ENCODE measurements at regions not wholly inside any gene's neighbourhood (a gene's known extent, or its start where the extent isn't known, plus 50 kb on each side); places are given as distances from the start of the nearest gene placed in this dataset.

GRCh38 chr12:53857666-53858065 lies 81.0 kb upstream of the HOXC13 start:
- TF ChIP-seq, protein P1, sequence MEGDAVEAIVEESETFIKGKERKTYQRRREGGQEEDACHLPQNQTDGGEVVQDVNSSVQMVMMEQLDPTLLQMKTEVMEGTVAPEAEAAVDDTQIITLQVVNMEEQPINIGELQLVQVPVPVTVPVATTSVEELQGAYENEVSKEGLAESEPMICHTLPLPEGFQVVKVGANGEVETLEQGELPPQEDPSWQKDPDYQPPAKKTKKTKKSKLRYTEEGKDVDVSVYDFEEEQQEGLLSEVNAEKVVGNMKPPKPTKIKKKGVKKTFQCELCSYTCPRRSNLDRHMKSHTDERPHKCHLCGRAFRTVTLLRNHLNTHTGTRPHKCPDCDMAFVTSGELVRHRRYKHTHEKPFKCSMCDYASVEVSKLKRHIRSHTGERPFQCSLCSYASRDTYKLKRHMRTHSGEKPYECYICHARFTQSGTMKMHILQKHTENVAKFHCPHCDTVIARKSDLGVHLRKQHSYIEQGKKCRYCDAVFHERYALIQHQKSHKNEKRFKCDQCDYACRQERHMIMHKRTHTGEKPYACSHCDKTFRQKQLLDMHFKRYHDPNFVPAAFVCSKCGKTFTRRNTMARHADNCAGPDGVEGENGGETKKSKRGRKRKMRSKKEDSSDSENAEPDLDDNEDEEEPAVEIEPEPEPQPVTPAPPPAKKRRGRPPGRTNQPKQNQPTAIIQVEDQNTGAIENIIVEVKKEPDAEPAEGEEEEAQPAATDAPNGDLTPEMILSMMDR (conservative IDR thresholded peaks at IDR 0.05; ENCODE audit: low read depth, low read length): no peak
- no peak overlapping the region for H3K4me3 ChIP-seq (ENCODE audit: low read depth, low read length)
- no peak for DNase-seq (ENCODE audit: low read depth)

DNA sequence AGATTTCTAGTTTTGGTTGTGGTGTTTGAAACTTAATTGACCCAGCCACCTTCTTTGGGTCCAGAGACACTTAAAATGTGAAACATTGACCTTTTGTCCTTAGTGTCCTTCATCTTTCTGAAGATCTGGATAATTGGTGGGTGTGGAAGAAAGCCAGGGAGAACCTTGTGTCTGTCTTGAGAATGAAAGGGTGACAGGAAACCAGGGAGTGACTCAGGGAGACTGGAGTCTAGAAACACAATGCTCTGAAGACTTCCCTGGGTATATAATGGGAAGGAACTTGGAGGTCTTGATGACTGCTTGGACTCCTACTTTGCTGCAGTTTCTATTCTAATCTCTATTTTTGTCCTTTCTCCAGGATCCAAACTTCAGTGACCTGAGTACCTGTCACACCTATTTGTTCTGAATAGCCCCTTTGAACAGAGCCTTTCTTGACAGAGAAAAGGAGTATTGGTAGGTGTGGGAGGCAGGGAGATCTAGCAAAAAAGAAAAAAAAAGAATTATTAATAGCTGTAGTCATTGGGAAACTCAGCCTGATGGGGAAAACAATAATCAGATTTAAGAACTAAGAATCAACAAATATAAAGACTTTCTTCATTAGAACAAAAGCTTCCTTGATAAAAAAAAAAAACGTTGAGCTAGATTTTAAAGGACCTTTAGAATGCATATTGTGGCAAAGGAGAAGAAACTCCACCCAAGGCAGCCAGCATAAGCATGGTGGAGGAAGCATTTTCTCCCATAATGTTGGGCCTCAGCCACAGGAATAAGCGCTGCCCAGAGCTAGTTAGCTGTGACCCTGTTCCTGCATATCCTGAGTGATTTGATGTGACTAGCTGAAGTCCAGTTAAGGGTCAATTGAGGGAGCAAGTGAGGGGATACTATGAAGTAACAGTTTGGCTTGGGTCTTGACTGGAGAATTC lies 77.9 kb upstream of the HOXC13 start:
- no peak for DNase-seq (ENCODE audit: low read depth)
- TF ChIP-seq, protein P1 (conservative IDR thresholded peaks at IDR 0.05; ENCODE audit: low read depth, low read length): no peak

DNA sequence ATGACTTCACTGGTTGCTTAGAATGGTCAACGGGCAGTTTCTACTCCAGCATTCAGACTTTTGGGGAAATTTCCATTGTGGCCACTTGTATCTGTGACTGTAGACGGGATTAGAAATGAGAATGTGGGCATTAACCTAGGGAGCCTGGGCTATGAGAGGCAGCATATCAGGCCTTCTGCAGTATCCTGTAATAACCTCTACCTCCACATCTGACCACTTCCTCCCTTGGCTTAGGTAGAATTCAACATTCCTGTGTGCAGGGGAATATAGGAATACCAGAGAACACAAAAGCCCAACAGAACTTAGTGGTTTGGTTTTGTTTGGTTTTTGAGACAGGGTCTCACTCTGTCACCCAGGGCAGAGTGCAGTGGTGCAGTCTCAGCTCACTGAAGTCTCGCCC lies 76.4 kb upstream of the HOXC13 start:
- TF ChIP-seq, protein P1 (conservative IDR thresholded peaks at IDR 0.05; ENCODE audit: low read depth, low read length): no peak
- no peak overlapping the region for H3K4me3 ChIP-seq (ENCODE audit: low read depth, low read length)
- no peak for DNase-seq (ENCODE audit: low read depth)

More for the DNA sequence above, 77.9 kb upstream of the HOXC13 start:
- no peak overlapping the region for H3K4me3 ChIP-seq (ENCODE audit: low read depth, low read length)

DNA sequence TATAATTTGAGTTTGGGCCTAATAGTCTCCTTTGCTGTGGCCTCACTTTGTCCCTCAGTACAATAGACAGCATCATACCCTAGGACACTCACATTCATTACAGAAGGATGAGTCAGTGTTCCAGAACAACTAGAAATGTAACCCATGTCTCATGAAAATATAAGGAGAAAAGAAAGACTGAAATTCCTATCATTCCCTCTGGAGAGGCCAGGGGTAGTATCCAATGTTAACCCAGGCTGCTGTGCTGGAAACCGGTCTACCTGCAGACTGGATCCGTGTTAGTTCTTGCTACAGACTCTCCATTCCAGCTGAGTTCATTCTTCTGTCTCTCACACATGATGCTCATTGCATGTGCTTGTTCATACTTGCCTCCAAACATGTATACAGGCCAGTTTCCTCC lies 75.8 kb upstream of the HOXC13 start:
- peak; percentile 11 for DNase-seq (ENCODE audit: low read depth)
- H3K4me3 ChIP-seq (ENCODE audit: low read depth, low read length): no peak overlapping the region
- TF ChIP-seq, protein P1 (conservative IDR thresholded peaks at IDR 0.05; ENCODE audit: low read depth, low read length): no peak

- no peak overlapping the region for H3K4me3 ChIP-seq (ENCODE audit: low read depth, low read length)
Observed at GRCh38 chr12:53866727-53867126, 71.9 kb upstream of the HOXC13 start.

DNA sequence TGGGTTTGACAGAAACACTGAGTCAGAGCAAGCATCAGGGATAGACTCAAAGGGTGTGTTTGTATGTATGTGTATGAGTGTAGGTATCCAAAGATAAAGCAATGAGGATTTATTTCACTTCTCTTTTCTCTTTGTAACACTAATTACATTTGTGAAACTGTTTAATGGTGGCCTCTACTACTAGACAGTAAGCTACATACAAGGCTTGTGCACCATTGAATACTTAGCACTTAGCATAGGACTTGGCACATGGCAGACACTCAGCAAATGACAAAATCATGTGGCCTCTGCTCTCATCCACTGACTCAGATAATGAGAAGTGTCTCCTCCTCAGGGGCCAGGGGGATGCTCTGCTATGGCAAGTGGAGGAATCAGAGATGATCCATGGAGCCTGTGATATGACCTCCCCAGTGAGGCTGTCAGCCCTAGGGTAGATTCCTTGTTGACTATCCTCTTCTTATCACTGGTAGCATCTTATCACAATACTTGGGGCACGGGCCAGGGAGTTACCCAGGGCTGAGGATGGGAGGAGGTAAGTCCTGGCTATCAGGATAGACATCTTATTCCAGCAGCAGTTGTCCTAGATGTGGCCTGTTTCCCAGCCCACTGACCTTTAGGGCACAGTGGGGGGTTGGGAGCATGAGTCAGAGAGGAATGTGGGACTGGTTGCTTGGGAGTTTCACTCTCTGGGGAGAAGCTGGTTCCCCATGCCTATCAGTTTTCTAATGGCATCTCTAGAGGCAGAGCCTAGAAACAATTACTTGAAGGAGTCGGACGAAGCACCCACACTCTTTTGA lies 71.2 kb upstream of the HOXC13 start:
- H3K4me3 ChIP-seq (ENCODE audit: low read depth, low read length): no peak overlapping the region
- peak; percentile 12 for DNase-seq (ENCODE audit: low read depth)

More at GRCh38 chr12:53866727-53867126, 71.9 kb upstream of the HOXC13 start:
- TF ChIP-seq, protein P1 (conservative IDR thresholded peaks at IDR 0.05; ENCODE audit: low read depth, low read length): no peak
- DNase-seq (ENCODE audit: low read depth): no peak

More for the DNA sequence above, 71.2 kb upstream of the HOXC13 start:
- TF ChIP-seq, protein P1 (conservative IDR thresholded peaks at IDR 0.05; ENCODE audit: low read depth, low read length): no peak
